ENCODE measurements at regions not wholly inside any gene's neighbourhood (a gene's known extent, or its start where the extent isn't known, plus 50 kb on each side); places are given as distances from the start of the nearest gene placed in this dataset.

GRCh38 chr2:106978647-106979046, 92.7 kb upstream of the ST6GAL2 start:
- no peak for DNase-seq (ENCODE audit: low read depth in 2 of 2)

- DNase-seq (ENCODE audit: low read depth in 2 of 2), result no peak
Observed at GRCh38 chr2:106981491-106981890, 95.5 kb upstream of the ST6GAL2 start.

GRCh38 chr2:106982350-106982749, 96.4 kb upstream of the ST6GAL2 start:
- DNase-seq (ENCODE audit: low read depth in 2 of 2), result no peak

- no peak for DNase-seq (ENCODE audit: low read depth in 2 of 2)
Observed at GRCh38 chr2:106983305-106983704, 97.3 kb upstream of the ST6GAL2 start.

GRCh38 chr2:106988361-106988760, 102.4 kb upstream of the ST6GAL2 start:
- DNase-seq (ENCODE audit: low read depth in 2 of 2), result no peak

GRCh38 chr2:106990297-106990696, 104.3 kb upstream of the ST6GAL2 start:
- DNase-seq (ENCODE audit: low read depth in 2 of 2), result no peak

- no peak for DNase-seq (ENCODE audit: low read depth in 2 of 2)
Observed at GRCh38 chr2:106991866-106992265, 105.9 kb upstream of the ST6GAL2 start.

- no peak for DNase-seq (ENCODE audit: low read depth in 2 of 2)
Observed at GRCh38 chr2:106995556-106995955, 109.6 kb upstream of the ST6GAL2 start.

- no peak for DNase-seq (ENCODE audit: low read depth in 2 of 2)
Observed at GRCh38 chr2:106996171-106996769, 110.3 kb upstream of the ST6GAL2 start.

- DNase-seq (ENCODE audit: low read depth in 2 of 2), result no peak
Observed at GRCh38 chr2:106997204-106997603, 111.2 kb upstream of the ST6GAL2 start.

- DNase-seq (ENCODE audit: low read depth in 2 of 2), result no peak
Observed at GRCh38 chr2:107001062-107001461, 115.1 kb upstream of the ST6GAL2 start.

GRCh38 chr2:107001551-107001950, 115.6 kb upstream of the ST6GAL2 start:
- DNase-seq (ENCODE audit: low read depth in 2 of 2), result no peak

GRCh38 chr2:107001964-107002696, 116.2 kb upstream of the ST6GAL2 start:
- no peak for DNase-seq (ENCODE audit: low read depth in 2 of 2)

- DNase-seq (ENCODE audit: low read depth in 2 of 2), result no peak
Observed at GRCh38 chr2:107002735-107003134, 116.8 kb upstream of the ST6GAL2 start.

- no peak for DNase-seq (ENCODE audit: low read depth in 2 of 2)
Observed at GRCh38 chr2:107005853-107006252, 119.9 kb upstream of the ST6GAL2 start.

GRCh38 chr2:107006836-107007235, 120.9 kb upstream of the ST6GAL2 start:
- DNase-seq (ENCODE audit: low read depth in 2 of 2), result no peak

- DNase-seq (ENCODE audit: low read depth in 2 of 2), result no peak
Observed at GRCh38 chr2:107007927-107008326, 122.0 kb upstream of the ST6GAL2 start.

- DNase-seq (ENCODE audit: low read depth in 2 of 2), result no peak
Observed at GRCh38 chr2:107008843-107009242, 122.9 kb upstream of the ST6GAL2 start.

GRCh38 chr2:107009275-107009674, 123.3 kb upstream of the ST6GAL2 start:
- no peak for DNase-seq (ENCODE audit: low read depth in 2 of 2)

GRCh38 chr2:107012714-107013306, 126.8 kb upstream of the ST6GAL2 start:
- no peak for DNase-seq (ENCODE audit: low read depth in 2 of 2)

- no peak for DNase-seq (ENCODE audit: low read depth in 2 of 2)
Observed at GRCh38 chr2:107013884-107014283, 127.9 kb upstream of the ST6GAL2 start.

- DNase-seq (ENCODE audit: low read depth in 2 of 2), result no peak
Observed at GRCh38 chr2:107018366-107018765, 132.4 kb upstream of the ST6GAL2 start.

- DNase-seq (ENCODE audit: low read depth in 2 of 2), result no peak
Observed at GRCh38 chr2:107020392-107020791, 134.4 kb upstream of the ST6GAL2 start.

Measured in stimulated activated CD4-positive, alpha-beta T cell treated with anti-CD3 and anti-CD28 coated beads, Interleukin-4, amount 100 ng/mL, for 48 hours (primary cell).